ENCODE measurements at regions not wholly inside any gene's neighbourhood (a gene's known extent, or its start where the extent isn't known, plus 50 kb on each side); places are given as distances from the start of the nearest gene placed in this dataset.
"Not testable (repeated sequence)": the region's sequence is repeated elsewhere in the genome, so short reads cannot be mapped to it uniquely, and the experiment has no call there.

DNA sequence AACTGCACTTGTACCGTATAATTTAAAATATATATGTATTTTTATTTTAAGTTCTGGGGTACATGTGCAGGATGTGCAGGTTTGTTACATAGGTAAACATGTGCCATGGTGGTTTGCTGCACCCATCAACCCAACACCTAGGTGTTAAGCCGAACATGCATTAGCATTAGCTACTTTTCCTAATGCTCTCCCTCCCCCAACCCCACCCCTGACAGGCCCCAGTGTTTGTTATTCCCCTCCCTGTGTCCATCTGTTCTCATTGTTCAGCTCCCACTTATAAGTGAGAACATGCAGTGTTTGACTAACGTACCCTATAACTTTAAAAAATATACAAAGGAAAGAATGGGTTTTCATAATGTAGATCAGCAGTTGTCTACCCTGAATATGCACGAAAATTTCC is 303.5 kb upstream of the BRINP1 start:
- not testable (repeated sequence) for DNase-seq (ENCODE audit: low read depth in 2 of 3, low spot score in 2 of 3)

DNA sequence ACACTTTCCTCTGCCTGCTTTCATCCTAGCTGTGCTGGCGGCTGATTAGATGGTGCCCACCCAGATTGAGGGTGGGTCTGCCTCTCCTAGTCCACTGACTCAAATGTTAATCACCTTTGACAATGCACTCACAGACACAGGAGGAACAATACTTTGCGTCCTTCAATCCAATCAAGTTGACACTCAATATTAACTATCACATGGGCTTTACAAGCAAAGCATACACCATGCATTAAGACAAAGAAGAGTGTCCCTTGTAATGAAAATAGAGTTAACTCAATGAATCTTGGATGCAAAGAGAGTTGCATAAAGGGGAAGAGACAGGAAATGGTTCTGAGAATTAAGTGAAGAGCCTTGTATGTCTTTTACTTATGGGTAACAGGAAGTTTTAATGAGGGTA is 298.7 kb upstream of the BRINP1 start:
- DNase-seq (ENCODE audit: low read depth in 2 of 3, low spot score in 2 of 3) = no peak

DNA sequence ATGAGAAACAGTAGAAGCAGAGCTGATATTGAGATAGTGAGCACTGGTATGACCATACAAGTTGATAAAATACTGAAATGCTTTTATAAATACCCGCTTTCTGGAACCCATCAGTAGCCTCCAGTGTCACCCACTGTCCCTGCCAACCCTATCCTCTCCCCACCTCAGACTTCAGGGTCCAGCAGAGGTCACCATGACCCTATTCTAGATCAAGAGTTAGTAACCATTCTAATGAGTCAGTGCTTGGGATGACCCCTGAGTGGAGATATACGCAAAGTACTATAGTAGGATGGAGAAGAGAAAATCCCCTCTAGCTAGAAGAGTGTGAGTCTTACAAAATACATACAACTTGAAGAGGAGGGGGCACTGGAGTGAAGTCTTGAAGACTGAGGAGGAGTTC is 297.9 kb upstream of the BRINP1 start:
- DNase-seq (ENCODE audit: low read depth in 2 of 3, low spot score in 2 of 3) = no peak

DNA sequence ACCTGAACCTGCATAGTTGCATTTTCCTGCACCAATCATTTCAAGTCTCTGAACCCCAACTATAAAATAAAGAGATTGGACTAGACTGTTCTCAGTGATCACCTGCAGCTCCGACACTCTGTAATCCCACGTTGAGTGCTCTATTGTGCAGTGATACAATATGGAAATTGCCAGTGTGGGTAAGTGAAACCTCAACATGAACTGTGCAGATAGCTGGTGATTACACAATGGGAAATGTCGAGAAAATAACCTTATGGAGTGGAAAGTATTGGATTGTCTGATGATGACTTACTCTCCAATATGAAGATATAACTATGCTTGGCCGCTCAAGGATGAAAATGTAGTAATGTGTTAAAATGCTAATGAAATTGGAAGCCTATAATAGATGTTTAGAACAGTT is 293.1 kb upstream of the BRINP1 start:
- no peak for DNase-seq (ENCODE audit: low read depth in 2 of 3, low spot score in 2 of 3)

DNA sequence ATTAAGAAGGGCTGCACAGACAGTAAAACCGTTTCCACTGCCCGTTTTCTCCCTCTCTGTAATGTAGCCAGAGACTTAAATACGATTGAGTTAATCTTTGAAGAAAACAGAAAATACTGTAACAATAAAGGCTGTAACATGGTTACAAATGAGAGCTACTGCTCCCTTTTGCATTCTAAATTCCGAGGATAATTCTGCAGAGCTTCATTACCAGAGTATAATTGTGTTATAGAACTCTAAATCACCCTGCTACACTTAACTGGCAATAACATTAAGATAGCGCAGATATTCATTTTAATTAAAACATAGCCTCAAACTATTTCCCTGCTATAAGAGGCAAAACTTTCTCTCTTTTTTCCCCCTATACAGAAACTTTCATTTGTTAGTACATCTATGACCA is 283.7 kb upstream of the BRINP1 start:
- DNase-seq (ENCODE audit: low read depth in 2 of 3, low spot score in 2 of 3) = no peak

DNA sequence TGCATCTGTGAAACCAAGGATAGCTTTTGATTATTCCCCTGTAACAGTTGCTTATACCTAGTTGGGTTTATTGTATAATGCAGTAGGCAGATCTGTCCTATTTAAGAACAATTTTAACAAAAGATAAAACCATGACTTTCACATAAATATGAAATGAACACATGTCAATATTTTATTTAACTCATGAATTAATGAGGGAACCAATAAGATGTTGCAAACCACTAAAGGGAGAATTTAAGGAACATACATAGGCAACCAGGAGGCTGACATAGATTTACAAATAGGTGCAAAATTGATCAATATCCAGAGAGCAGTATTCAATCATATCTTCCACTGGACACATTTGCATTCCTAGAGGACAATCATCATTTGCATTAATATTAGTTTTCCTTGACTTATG is 280.0 kb upstream of the BRINP1 start:
- DNase-seq (ENCODE audit: low read depth in 2 of 3, low spot score in 2 of 3) = no peak

DNA sequence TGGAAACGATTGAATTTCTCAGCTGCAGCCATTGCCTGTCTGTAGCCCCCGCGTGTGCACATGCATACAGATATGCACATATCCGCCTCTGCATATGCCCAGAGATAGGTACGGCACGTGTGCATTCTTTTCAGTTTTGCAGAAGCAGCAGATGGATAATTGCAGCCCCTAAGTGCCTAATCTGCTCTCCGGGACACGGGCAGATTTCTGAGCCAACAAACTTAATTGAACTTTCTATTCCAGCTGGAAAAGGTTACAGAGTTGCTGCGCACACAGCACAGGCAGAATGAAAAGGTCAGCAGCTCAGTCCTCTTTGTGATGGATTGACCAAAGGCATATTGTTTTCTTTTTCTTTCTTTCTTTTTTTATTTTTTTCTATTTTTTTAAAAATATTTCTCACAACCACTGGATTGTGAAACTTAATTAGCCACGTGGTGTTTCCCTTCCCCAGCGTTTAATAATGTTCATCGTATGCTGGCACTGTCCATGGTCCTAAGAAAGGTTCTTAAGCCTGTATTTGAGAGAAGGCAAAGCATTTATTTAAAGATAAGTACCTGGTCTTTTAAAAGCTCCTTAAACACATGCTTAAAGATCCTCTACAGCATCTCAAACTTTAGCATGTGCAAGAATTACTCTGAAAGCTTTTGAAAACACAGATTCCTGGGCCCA is 270.2 kb upstream of the BRINP1 start:
- no peak for DNase-seq (ENCODE audit: low read depth in 2 of 3, low spot score in 2 of 3)

DNA sequence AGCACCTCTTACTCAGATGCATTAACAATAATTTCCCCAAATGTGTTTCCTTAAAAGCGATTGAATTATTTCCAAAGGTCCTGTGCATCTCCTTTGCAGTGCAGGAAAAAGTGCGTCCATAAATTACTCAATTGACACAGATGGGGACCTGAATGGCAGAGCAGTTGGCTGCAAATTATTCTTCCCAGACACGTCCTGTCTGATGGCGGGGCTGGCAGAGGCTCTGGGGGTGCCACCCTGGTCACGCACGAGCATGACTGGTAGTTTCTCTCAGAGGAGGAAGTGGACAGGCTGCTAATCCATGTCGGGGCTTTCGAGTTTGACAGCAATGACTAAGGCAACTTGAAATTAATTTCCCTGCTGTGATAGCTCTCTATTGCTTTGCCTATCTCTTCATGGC is 264.8 kb upstream of the BRINP1 start:
- no peak for DNase-seq (ENCODE audit: low read depth in 2 of 3, low spot score in 2 of 3)

DNA sequence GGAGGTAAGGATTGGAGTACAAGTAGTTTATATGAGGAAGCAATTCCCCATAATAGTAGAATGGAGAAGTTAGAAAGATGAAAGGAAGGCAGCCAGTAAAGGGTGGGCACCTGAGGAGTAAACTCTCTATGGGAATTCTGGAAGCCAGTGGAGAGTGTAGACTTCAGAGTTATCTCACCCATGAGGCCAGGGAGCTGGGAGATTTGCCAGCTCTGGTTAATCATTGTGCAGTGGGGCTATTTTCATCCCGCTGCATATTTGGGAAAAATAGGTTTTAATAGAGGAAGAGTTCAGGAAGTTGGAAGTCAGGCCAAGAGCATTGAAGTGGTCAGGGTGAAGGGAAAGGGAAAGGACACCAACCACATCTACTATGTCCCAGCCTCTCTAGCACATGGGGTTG is 242.3 kb upstream of the BRINP1 start:
- no peak for DNase-seq (ENCODE audit: low read depth in 2 of 3, low spot score in 2 of 3)

DNA sequence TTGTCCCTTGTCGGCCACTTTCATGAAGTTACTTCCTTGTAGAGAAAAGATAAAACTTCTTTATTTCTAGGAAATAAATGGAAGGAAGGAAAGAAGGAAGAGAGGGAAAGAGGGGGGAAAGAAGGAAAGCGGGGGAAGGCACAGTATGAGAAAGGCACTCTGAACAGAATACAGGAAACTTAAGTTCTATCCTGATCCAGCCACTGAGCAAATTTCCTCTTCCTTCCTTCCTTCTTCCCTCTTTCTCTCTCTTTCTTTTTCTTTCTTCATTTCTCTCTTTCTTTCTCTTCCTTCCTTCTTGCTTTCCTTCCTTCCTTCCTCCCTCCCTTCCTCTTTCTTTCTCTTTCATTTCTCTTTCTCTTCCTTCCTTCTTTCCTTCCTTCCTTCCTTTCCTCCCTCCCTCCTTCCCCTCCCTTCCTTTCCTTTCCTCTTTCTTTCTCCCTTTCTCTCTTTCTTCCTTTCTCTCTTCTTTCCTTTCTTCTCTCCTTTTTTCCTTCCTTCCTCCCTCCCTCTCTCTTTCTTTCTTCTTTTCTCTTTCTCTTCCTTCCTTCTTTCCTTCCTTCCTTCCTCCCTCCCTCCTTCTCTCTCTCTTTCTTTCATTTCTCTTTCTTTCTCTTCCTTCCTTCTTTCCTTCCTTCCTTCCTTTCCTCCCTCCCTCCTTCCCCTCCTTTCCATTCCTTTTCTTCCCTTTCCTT is 240.2 kb upstream of the BRINP1 start:
- no peak for DNase-seq (ENCODE audit: low read depth in 2 of 3, low spot score in 2 of 3)

DNA sequence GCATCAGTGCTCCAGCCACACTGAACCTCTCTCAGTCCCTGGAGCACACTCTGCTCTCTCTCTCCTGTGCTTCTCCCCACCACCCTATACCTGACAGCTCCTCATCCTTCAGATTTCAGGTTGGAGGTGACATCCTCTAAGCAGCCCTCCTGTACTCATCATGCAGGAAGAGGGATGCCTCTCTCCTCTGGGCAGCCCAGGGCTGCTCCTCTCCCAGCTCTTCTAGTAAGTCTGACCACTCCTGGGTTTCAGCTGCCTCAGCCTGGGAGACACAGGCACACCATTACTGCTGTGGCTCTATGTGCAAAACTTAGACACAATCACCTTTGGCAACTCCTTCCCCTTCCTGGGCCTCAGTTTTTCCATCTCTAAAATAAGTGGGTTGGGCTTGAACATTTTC is 232.4 kb upstream of the BRINP1 start:
- DNase-seq (ENCODE audit: low read depth in 2 of 3, low spot score in 2 of 3) = no peak

DNA sequence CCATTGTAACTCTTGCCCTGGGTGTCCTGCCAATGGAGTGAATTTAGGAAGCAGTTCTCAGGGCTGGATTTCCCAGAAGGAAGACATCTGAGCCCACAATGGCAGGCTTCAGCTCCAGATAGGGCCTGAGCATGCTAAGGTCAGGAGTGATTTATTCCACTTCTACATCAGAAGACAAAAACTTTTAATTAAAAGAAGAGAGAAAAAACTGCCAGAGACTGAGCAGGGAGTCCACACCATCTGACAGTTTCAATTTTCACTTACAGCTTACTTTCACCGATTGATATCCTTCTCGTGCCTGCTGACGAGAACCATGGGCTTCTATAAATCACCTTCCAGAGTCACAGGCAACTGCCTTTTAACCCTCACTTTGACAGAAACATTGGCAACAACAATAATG is 228.3 kb upstream of the BRINP1 start:
- no peak for DNase-seq (ENCODE audit: low read depth in 2 of 3, low spot score in 2 of 3)

DNA sequence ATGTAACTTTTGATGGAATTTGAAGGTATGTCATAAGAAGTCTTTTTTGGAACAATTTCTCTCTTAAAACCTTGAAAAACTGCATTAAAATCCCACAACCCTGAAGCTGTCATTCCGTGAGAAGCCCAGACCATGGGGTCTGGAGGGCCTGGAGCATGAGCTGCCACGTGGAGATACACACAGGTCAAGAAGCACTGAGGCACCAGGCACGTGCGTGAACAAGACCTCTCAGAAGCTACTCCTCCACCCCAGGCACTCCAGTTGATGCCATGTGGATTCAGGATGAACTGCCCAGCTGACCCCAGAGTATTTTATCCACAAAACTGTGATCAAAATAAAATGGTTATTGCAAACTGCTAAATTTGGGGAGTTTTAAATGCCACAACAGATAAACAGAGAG is 227.5 kb upstream of the BRINP1 start:
- DNase-seq (ENCODE audit: low read depth in 2 of 3, low spot score in 2 of 3) = no peak

DNA sequence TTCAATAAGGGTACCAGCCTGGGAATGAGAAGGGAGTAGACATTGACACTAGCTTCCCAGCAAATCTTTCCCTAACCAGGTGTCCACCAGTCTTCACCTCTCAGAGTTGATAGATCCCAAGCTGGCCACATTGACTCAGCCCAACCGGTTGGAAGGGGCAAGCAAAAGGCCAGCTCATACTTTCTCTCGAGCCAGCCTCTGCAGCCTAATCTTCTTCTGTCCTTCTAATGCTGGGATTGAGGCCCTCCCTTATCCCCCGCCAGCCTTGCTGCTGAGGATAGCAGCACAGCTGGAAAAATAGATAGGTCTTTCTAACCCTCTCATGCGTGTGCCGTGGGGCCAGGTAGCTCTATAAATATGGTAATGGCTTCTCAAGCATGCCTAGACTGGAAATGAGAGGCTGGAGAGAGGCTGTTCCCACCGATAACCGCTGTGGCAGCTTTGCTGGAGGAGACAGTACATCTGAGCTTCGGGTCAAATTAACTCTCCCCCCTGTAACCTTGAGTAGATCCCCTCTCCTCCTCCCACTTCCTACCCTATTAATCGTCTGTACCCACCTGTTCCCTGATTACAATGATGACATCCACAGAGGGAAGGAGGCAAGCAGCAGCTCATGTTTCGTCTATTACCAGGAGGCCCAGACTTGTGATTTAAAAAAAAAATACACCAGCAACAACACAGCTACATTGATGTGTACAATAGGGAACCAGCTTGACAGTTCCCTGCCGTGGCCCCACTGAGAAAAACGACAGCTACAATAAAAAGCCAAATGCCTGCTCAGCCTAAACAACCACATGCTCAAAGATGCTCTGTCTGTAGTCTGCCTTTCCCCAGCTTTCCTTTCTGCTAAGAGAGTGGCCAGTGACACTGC is 219.9 kb upstream of the BRINP1 start:
- no peak for DNase-seq (ENCODE audit: low read depth in 2 of 3, low spot score in 2 of 3)

DNA sequence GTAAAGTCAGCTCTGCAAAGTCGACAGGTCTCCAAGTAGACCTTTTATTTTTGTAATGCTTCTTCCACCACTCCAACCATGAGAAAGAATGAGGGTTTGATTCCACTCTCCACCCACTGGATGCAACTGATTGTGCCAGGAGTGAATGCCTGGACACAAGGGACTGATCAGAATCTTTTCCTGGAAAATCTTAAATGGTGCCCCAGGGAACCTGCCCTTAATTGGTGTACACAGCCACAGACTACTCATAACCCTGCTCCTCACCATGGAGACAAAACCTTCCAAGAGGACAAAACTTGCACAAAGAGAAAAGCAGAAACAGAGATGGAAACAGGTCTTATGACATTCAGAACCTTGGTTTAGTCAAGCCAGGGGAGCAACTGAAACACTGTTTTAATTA is 208.6 kb upstream of the BRINP1 start:
- no peak for DNase-seq (ENCODE audit: low read depth in 2 of 3, low spot score in 2 of 3)

DNA sequence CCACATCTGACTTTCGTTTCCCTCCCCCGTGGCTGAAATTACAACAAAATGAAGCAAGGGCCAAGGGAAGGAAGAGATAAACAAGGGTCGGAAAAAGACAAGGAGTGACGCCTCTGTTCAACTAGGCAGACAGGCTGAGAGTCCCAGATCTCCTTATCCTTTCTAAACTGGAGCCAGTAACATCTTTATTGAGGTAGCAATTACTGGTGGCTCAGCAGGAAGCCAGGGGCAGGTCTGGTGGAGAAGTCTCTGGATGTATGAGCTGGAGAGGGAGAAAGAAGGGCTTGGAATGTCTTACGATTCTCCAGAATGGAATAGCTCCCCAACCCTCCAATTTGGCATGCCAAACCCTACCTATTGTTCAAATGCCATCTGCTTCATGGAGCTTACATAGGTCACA is 190.8 kb upstream of the BRINP1 start:
- DNase-seq (ENCODE audit: low read depth in 2 of 3, low spot score in 2 of 3) = no peak

DNA sequence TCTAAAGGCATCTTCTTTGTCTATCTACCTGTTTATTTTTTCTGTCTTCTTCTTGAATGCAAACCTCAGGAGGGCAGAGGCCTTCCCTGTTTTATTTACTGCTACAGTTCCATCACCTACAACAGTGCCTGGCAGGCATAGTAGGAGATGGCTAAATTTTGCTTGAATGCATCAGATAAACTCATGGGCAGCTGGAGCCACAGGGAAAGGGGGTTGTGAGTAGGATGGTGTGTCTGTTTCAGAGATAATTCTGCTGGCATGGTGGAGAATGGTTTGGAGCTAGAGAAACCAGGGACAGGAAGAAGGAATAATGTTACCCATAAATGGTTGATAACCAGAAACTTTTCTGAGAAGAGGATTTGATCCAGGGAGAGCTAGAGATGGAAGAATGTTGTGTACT is 189.8 kb upstream of the BRINP1 start:
- no peak for DNase-seq (ENCODE audit: low read depth in 2 of 3, low spot score in 2 of 3)

DNA sequence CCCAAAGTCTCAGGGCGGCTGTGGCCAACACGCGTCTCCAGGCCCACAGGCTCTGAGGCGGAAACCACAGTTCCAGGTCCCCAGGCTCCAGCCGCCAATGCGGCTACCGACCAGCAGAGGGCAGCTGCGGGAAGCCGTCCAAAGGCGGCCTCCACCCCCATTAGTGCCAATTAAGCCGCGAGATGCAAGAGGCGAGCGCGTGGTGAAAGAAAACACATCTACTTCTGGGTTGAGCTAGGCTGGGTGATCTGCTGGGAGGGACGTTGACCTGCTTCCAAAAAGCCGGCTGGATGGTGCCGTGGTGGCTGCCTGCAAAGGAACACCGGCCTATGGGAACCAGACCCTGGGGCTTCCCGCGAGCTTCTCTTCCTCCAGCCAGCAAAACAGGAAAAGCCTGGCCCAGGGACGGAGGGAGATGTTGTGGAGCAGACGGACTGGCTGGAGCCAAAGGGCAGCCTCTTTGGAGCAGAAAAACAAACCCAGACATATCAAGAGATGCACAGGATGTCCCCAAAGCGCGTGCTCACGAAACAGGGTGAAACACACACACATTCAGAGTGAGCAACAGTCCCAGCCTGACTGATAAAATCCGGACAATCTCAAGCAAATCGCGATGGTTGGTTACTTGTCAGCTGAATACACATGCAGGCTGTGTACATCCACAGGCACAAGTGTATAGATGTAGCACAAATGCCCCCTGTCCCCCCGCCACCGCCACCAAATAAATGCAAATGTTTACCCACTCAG is 187.1 kb upstream of the BRINP1 start:
- DNase-seq (ENCODE audit: low read depth in 2 of 3, low spot score in 2 of 3) = peak; percentile 14 to 27 (median 17)

DNA sequence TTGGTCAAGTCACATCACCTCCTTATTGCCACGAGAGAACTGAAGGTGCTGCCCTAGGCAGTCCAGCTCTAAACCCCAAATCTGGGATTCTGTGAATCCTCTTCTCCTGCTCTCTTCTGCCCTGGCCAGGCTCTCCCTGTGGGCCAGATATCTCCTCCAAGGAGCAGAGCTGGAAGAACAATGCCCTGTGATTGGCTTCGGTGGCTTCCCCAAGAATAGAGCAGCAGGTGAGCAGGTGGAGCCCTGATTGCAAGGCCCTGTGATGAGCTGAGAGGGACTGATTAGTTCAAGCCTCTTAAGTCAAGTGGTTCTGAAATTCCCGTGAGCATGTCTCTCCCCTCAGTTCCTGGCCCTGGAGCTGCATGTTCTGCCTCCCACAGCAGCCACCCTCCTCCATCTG is 175.3 kb upstream of the BRINP1 start:
- no peak for DNase-seq (ENCODE audit: low read depth in 2 of 3, low spot score in 2 of 3)

DNA sequence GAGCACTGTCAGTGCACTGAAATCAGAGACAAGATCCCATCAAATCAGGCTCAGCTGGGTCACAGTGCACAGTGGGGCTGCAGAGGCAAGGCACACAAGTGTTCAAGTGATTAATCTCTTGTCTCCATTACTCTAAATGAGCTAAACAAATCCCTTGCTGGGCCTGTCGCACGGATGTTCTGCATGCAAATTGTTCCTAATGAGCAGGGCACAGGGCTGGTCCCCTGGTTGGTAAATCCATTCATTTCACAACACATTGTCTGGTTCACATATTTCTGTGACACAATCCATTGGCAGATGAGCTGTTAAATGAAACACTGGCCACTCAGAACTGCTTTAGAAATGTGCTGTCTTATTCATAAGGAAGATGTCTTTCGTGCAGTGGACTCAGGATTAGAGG is 167.9 kb upstream of the BRINP1 start:
- no peak for DNase-seq (ENCODE audit: low read depth in 2 of 3, low spot score in 2 of 3)

DNA sequence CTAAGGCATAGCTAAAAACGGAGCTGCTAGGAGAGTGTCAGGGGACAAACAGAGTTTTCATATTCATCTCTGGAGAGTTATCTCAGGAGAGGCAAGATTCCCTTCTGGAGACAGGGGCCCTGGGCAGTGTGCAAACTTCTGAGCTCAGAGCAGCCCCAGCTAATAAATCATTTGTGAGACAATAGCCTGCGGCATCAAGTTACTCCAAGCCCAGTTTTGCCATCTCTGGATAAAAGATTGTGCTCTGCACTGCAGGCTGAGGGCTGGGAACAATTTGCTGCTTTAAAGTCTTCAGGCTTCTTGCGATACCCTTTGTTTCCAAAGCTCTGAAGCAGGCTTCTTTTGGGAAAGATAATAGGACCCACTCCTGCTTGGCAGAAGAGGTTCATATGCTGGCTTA is 164.3 kb upstream of the BRINP1 start:
- DNase-seq (ENCODE audit: low read depth in 2 of 3, low spot score in 2 of 3) = no peak

DNA sequence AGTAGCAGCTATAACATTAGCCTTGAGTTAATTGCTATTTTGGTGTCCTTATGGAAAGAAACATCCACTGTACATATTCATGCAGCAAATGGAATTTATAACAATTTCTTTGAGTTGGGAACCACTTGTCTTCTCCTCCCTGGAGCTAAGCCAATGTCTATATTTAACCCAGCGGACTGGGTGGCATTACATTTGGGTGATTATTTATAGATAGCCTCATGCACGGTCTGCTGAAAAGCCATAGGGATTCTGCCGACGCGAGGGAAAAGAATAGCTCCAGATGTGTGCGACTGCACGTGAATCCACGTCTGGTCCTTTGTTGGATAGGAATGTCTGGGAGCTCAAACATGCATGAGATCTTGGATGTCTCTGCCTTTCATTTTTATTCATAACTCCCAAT is 157.5 kb upstream of the BRINP1 start:
- DNase-seq (ENCODE audit: low read depth in 2 of 3, low spot score in 2 of 3) = no peak

Measured in activated CD8-positive, alpha-beta memory T cell treated with anti-CD3 and anti-CD28 coated beads for 48 hours (primary cell).